22Rv1 (cell line): ENCODE measurements at regions not wholly inside any gene's neighbourhood (a gene's known extent, or its start where the extent isn't known, plus 50 kb on each side); places are given as distances from the start of the nearest gene placed in this dataset.

Experiments
- CTCF ChIP-seq: fragments of 450-650 bp; IDR thresholded peaks from 2 replicates; pipeline ENCODE4 v1.5.1; 2017; ENCODE audit warnings: mild to moderate bottlenecking
- ZFX ChIP-seq: fragments of 450-650 bp; IDR thresholded peaks from 2 replicates; pipeline ENCODE4 v1.6.1; 2017; ENCODE audit warnings: antibody characterized with exemption, borderline replicate concordance

GRCh38 chr12:9324782-9325181 is 116.6 kb upstream of the PZP start:
- TF ChIP-seq CTCF (no peak), ZFX (no peak)
